Small intestine (tissue), 7 donors: ENCODE measurements at regions not wholly inside any gene's neighbourhood (a gene's known extent, or its start where the extent isn't known, plus 50 kb on each side); places are given as distances from the start of the nearest gene placed in this dataset.

Experiments used
- DNase-seq, 2 donors: peaks; one replicate each; pipeline versions ENCODE4 v3.0.0 to v3.0.0-alpha.2; 2013
- FAIRE-seq: peaks from 2 replicates; lab custom pipeline; 2012; peaks lifted over from hg19 to GRCh38; lab: Jason Lieb, UNC
- H3K27ac ChIP-seq, 3 donors: one replicate each; pipeline ENCODE4 v1.5.1; 2013; ENCODE audit warnings: low read length in 2 of 3, mild to moderate bottlenecking in 2 of 3, control low read depth in 1 of 3, inconsistent platforms in 1 of 3, low read depth in 1 of 3, moderate library complexity in 1 of 3
- H3K27me3 ChIP-seq, 3 donors: one replicate each; pipeline ENCODE4 v1.6.1; 2013; ENCODE audit warnings: low read length in 3 of 3, inconsistent platforms in 1 of 3; ENCODE audit not compliant: control insufficient read depth in 3 of 3, insufficient read depth in 3 of 3
- H3K36me3 ChIP-seq, 3 donors: one replicate each; pipeline ENCODE4 v1.6.1; 2013; ENCODE audit warnings: low read length in 3 of 3, inconsistent platforms in 1 of 3, low read depth in 1 of 3, mild to moderate bottlenecking in 1 of 3, moderate library complexity in 1 of 3; ENCODE audit not compliant: control insufficient read depth in 3 of 3, insufficient read depth in 2 of 3
- H3K4me1 ChIP-seq, 3 donors: one replicate each; pipeline ENCODE4 v1.6.1; 2013; ENCODE audit warnings: low read length in 2 of 3, inconsistent platforms in 1 of 3, low read depth in 1 of 3, mild to moderate bottlenecking in 1 of 3, moderate library complexity in 1 of 3; ENCODE audit not compliant: control insufficient read depth in 3 of 3, insufficient read depth in 2 of 3
- H3K4me3 ChIP-seq, 3 donors: one replicate each; pipeline ENCODE4 v1.5.1; 2013; ENCODE audit warnings: low read length in 3 of 3, control low read depth in 1 of 3, inconsistent platforms in 1 of 3, low read depth in 1 of 3, mild to moderate bottlenecking in 1 of 3, moderate library complexity in 1 of 3
- H3K9me3 ChIP-seq, 2 donors: one replicate each; pipeline ENCODE4 v1.6.1; 2013; ENCODE audit warnings: low read depth in 1 of 2, low read length in 1 of 2; ENCODE audit not compliant: control insufficient read depth in 2 of 2, insufficient read depth in 1 of 2
- WGBS, 3 donors: extraction: QIAGEN DNeasy Blood & Tissue Kit; methylation state at CpG; one replicate each; pipeline ENCODE4 v1.1.7; 2013; 5-methylcytosine and 5-hydroxymethylcytosine counted together
- donor health status: healthy with polysubstance abuse.
- donor health status: control.
- donor health status: control.
- donor health status: Bipolar disorder and iron deficiency.
- donor health status: healthy.

- FAIRE-seq = no peak
- H3K27me3 ChIP-seq = peaks cover 0 to 1% (median 0%) of the 10 kb centered on the region in 3 donors
- no peak for DNase-seq
- H3K9me3 ChIP-seq = no peaks in the 10 kb centered on the region
- no peaks in the 10 kb centered on the region for H3K4me1 ChIP-seq
- H3K4me3 ChIP-seq = no peak overlapping the region
- H3K27ac ChIP-seq = no peak overlapping the region
- no peaks in the 10 kb centered on the region for H3K36me3 ChIP-seq
- 75 to 79% (median 78%) methylated on average over 21 of the region's 21 CpGs for WGBS, 3 donors
These were observed 146.5 kb upstream of the SOX1 start for GRCh38 chr13:111920306-111920931.

GRCh38 chr13:111920932-111921705, 145.8 kb upstream of the SOX1 start:
- DNase-seq = no peak
- WGBS, 3 donors = 43 to 50% (median 43%) methylated on average over 30 of the region's 30 CpGs

GRCh38 chr13:111922086-111922485, 144.9 kb upstream of the SOX1 start:
- Histone ChIP-seq H3K36me3 (no peaks in the 10 kb centered on the region), H3K27me3 (peaks cover 0 to 1% (median 0%) of the 10 kb centered on the region in 3 donors), H3K9me3 (no peaks in the 10 kb centered on the region), H3K4me1 (no peaks in the 10 kb centered on the region), H3K27ac (no peak overlapping the region), H3K4me3 (no peak overlapping the region)
- FAIRE-seq (no peak), DNase-seq (no peak)
- WGBS, 3 donors = 75 to 85% (median 76%) methylated on average over 10 of the region's 10 CpGs

More at GRCh38 chr13:111920932-111921705, 145.8 kb upstream of the SOX1 start:
- H3K4me3 ChIP-seq = no peak overlapping the region
- H3K36me3 ChIP-seq = no peaks in the 10 kb centered on the region
- FAIRE-seq = no peak
- no peaks in the 10 kb centered on the region for H3K4me1 ChIP-seq
- no peaks in the 10 kb centered on the region for H3K9me3 ChIP-seq
- H3K27ac ChIP-seq = no peak overlapping the region
- peaks cover 0 to 1% (median 0%) of the 10 kb centered on the region in 3 donors for H3K27me3 ChIP-seq

DNA sequence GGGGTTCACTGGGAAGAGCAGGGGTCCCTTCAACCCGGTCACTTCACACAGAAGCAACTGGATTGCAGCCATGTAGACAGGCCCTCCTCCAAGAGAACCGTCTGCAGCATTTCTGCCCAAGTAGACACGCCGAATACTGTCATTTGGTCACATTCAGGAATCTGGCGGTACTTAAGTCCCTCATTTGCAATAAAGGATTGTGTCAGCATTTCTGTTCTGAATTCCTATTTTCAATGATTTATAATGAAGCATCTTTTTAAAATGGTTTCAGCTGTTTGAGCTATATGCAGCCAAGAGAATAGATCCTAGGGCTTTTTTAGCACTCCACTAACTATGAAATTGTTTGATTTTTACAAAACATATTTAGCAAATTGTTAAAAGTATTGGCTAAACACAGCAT, 143.5 kb upstream of the SOX1 start:
- no peak for DNase-seq
- Histone ChIP-seq H3K4me1 (no peaks in the 10 kb centered on the region), H3K27me3 (peaks cover 0 to 1% (median 0%) of the 10 kb centered on the region in 3 donors), H3K4me3 (no peak overlapping the region), H3K27ac (no peak overlapping the region), H3K36me3 (no peaks in the 10 kb centered on the region), H3K9me3 (no peaks in the 10 kb centered on the region)
- no peak for FAIRE-seq
- 69 to 80% (median 77%) methylated on average over 5 of the region's 5 CpGs for WGBS, 3 donors

GRCh38 chr13:111923991-111924677, 142.8 kb upstream of the SOX1 start:
- DNase-seq (no peak), FAIRE-seq (no peak)
- Histone ChIP-seq H3K27ac (no peak overlapping the region), H3K4me3 (no peak overlapping the region), H3K36me3 (no peaks in the 10 kb centered on the region), H3K4me1 (no peaks in the 10 kb centered on the region), H3K27me3 (peaks cover 0 to 1% (median 0%) of the 10 kb centered on the region in 3 donors), H3K9me3 (no peaks in the 10 kb centered on the region)
- 80 to 84% (median 84%) methylated on average over 15 of the region's 15 CpGs for WGBS, 3 donors

- 64 to 71% (median 71%) methylated on average over 6 of the region's 6 CpGs for WGBS, 3 donors
- no peak overlapping the region for H3K27ac ChIP-seq
- no peak overlapping the region for H3K4me3 ChIP-seq
- no peaks in the 10 kb centered on the region for H3K9me3 ChIP-seq
- DNase-seq = no peak
- H3K4me1 ChIP-seq = no peaks in the 10 kb centered on the region
- FAIRE-seq = no peak
- peaks cover 0 to 1% (median 0%) of the 10 kb centered on the region in 3 donors for H3K27me3 ChIP-seq
- no peaks in the 10 kb centered on the region for H3K36me3 ChIP-seq
These were observed 142.3 kb upstream of the SOX1 start for GRCh38 chr13:111924678-111925075.

DNA sequence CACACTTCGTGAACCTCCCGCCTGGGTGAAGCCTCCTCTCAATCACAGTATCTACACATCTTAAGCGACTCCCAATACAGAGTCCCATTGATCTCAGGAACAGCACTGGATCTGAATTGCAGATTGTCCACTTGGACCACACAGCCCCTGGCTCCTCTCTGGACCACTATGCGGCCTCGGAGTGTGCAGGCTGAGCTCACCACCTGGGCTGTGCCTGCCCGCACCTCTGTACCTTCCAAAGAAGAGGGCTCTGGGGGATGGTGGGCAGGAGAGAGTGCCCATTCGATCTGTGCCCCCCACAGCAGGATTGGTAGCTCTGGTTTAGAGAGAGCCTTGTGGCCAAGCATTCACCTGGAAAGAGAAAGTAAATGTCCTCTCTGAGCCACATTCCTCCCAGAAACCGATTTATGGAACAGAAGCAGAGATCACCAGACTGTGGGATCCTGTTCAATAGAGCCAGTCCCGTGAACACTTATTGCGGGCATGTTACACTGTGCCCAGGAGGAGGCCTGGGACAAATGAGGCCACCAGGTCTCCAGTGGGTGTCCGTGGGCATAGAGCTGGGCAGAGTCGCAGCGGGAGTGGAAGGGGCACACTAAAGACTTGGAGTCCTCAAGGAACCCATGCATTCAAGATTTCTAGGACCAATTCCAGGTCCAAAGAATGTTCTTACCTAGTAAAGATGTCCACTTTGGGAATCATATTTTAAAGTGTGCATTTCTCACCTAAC, 141.6 kb upstream of the SOX1 start:
- Histone ChIP-seq H3K36me3 (no peaks in the 10 kb centered on the region), H3K9me3 (no peaks in the 10 kb centered on the region), H3K4me1 (no peaks in the 10 kb centered on the region), H3K27me3 (peaks cover 0 to 1% (median 0%) of the 10 kb centered on the region in 3 donors), H3K27ac (no peak overlapping the region), H3K4me3 (no peak overlapping the region)
- 83 to 94% (median 85%) methylated on average over 13 of the region's 13 CpGs for WGBS, 3 donors
- FAIRE-seq (no peak), DNase-seq (no peak)
